Spleen (tissue), 11 donors: ENCODE measurements at regions not wholly inside any gene's neighbourhood (a gene's known extent, or its start where the extent isn't known, plus 50 kb on each side); places are given as distances from the start of the nearest gene placed in this dataset.

Experiments used
- DNase-seq: peaks from one replicate; pipeline ENCODE4 v3.0.0-alpha.2; 2020
- H3K27ac ChIP-seq, 8 donors: fragments of 200-600 bp; sonication (generic) in 7 of 8; 1 replicate in 4 of 8; 2 replicates in 4 of 8; pipeline versions ENCODE4 v1.5.0 to v1.8.0; 2016 to 2021; ENCODE audit warnings: inconsistent platforms in 4 of 8, mild to moderate bottlenecking in 4 of 8, moderate library complexity in 1 of 8
- H3K27me3 ChIP-seq, 7 donors: fragments of 200-600 bp; sonication (generic) in 6 of 7; replicated peaks in 1 of 7; 1 replicate in 4 of 7; 2 replicates in 3 of 7; pipeline versions ENCODE4 v1.5.0 to v1.8.0; 2016 to 2021; ENCODE audit warnings: inconsistent platforms in 3 of 7, mild to moderate bottlenecking in 1 of 7
- H3K36me3 ChIP-seq, 6 donors: fragments of 200-600 bp; sonication (generic) in 5 of 6; 1 replicate in 4 of 6; 2 replicates in 2 of 6; pipeline versions ENCODE4 v1.5.0 to v1.8.0; 2016 to 2021; ENCODE audit warnings: inconsistent platforms in 2 of 6
- H3K4me1 ChIP-seq, 6 donors: fragments of 200-600 bp; sonication (generic) in 5 of 6; 1 replicate in 3 of 6; 2 replicates in 3 of 6; pipeline versions ENCODE4 v1.5.0 to v1.8.0; 2016 to 2021; ENCODE audit warnings: inconsistent platforms in 3 of 6
- H3K4me3 ChIP-seq, 8 donors: fragments of 200-600 bp; sonication (generic) in 7 of 8; 1 replicate in 4 of 8; 2 replicates in 4 of 8; pipeline versions ENCODE4 v1.5.0 to v1.8.0; 2016 to 2021; ENCODE audit warnings: inconsistent platforms in 4 of 8, mild to moderate bottlenecking in 4 of 8, moderate library complexity in 2 of 8
- H3K9me3 ChIP-seq, 8 donors: fragments of 200-600 bp; sonication (generic) in 7 of 8; 1 replicate in 4 of 8; 2 replicates in 4 of 8; pipeline versions ENCODE4 v1.5.0 to v1.8.0; 2016 to 2021; ENCODE audit warnings: inconsistent platforms in 4 of 8
- CTCF ChIP-seq, 11 experiments: fragments of 200-600 bp in 7 of 11; fragments of 450-650 bp in 4 of 11; sonication (generic) in 4 of 11; IDR thresholded peaks in 8 of 11; conservative IDR thresholded peaks in 3 of 11; 1 replicate in 7 of 11; 2 replicates in 4 of 11; pipeline versions ENCODE4 v1.4.0 to v1.8.0; 2016 to 2021; ENCODE audit warnings: antibody characterized with exemption in 11 of 11, inconsistent platforms in 4 of 11, mild to moderate bottlenecking in 1 of 11
- POLR2A ChIP-seq, 3 donors: fragments of 450-650 bp; IDR thresholded peaks; one replicate each; pipeline ENCODE4 v1.5.1; 2017; ENCODE audit warnings: antibody characterized with exemption in 3 of 3, mild to moderate bottlenecking in 1 of 3
- POLR2AphosphoS5 ChIP-seq, 3 donors: sonication (generic); formaldehyde crosslinking; IDR thresholded peaks; one replicate each; pipeline ENCODE4 v1.5.1; 2017; ENCODE audit warnings: antibody characterized with exemption in 3 of 3
- WGBS, 5 donors: extraction: QIAGEN DNeasy Blood & Tissue Kit in 3 of 5; methylation state at CpG; one replicate each; pipeline versions ENCODE4 v1.1.5 to v1.1.7; 2013 to 2018; 5-methylcytosine and 5-hydroxymethylcytosine counted together
- intact Hi-C: fragments of 100-400 bp; cut with DNase I; formaldehyde crosslinking; loops from one replicate; pipeline ENCODE4 v1.15.0; 2023; ENCODE audit warnings: low total_unique reads
- donor health status: healthy with polysubstance abuse.
- donor health status: DM: no; HTN: no; CAD: no; lungs with moderate emphysema.
- donor health status: DM: no; HTN: no; CAD: no.
- donor health status: Bipolar disorder and iron deficiency.
- donor health status: healthy.
- donor health status: DM: no; HTN: no; CAD: no.
- donor health status: DM: yes; HTN: yes; CAD: no.

- DNase-seq: no peak
Measured at GRCh38 chr10:11388996-11389395, 222.5 kb downstream of the USP6NL start.

GRCh38 chr10:11387551-11388222 is 223.8 kb downstream of the USP6NL start:
- intact Hi-C loops: no loop called here
- DNase-seq: no peak
- 83 to 90% (median 89%) methylated on average over 10 of the region's 10 CpGs for WGBS, 5 donors
- no peak for TF ChIP-seq POLR2AphosphoS5 (IDR thresholded peaks at IDR 0.05)
- H3K27ac ChIP-seq: no peak overlapping the region
- no peaks in the 10 kb centered on the region for H3K9me3 ChIP-seq
- no peak overlapping the region for H3K4me3 ChIP-seq
- no peaks in the 10 kb centered on the region for H3K27me3 ChIP-seq
- H3K4me1 ChIP-seq: no peaks in the 10 kb centered on the region
- no peaks in the 10 kb centered on the region for H3K36me3 ChIP-seq

More at GRCh38 chr10:11388996-11389395, 222.5 kb downstream of the USP6NL start:
- Histone ChIP-seq H3K27me3 (no peaks in the 10 kb centered on the region), H3K4me1 (no peaks in the 10 kb centered on the region), H3K9me3 (no peaks in the 10 kb centered on the region), H3K4me3 (no peak overlapping the region), H3K36me3 (no peaks in the 10 kb centered on the region), H3K27ac (no peak overlapping the region)
- intact Hi-C loops: no loop called here
- TF ChIP-seq POLR2A (IDR thresholded peaks at IDR 0.05) (no peak), CTCF (IDR thresholded peaks at IDR 0.05 in 8 of 11, conservative IDR thresholded peaks at IDR 0.05 in 3 of 11) (no peak), POLR2AphosphoS5 (IDR thresholded peaks at IDR 0.05) (no peak)
- WGBS, 5 donors: 78 to 90% (median 84%) methylated on average over 9 of the region's 9 CpGs

- DNase-seq: no peak
- intact Hi-C loops: no loop called here
- Histone ChIP-seq H3K27ac (no peak overlapping the region), H3K36me3 (no peaks in the 10 kb centered on the region), H3K27me3 (no peaks in the 10 kb centered on the region), H3K4me1 (no peaks in the 10 kb centered on the region), H3K4me3 (no peak overlapping the region), H3K9me3 (no peaks in the 10 kb centered on the region)
- no peak for TF ChIP-seq POLR2A (IDR thresholded peaks at IDR 0.05)
- no peak for TF ChIP-seq POLR2AphosphoS5 (IDR thresholded peaks at IDR 0.05)
- 71 to 94% (median 85%) methylated on average over 9 of the region's 9 CpGs for WGBS, 5 donors
Measured at GRCh38 chr10:11387044-11387443, 224.4 kb downstream of the USP6NL start.
